Gastroesophageal sphincter (tissue), 3 donors: ENCODE measurements at regions not wholly inside any gene's neighbourhood (a gene's known extent, or its start where the extent isn't known, plus 50 kb on each side); places are given as distances from the start of the nearest gene placed in this dataset.

ENCODE experiments used
- EP300 ChIP-seq: sonication (generic); formaldehyde crosslinking; IDR thresholded peaks from one replicate; pipeline ENCODE4 v1.6.1; 2017; ENCODE audit warnings: antibody characterized with exemption, mild to moderate bottlenecking
- POLR2A ChIP-seq, 2 donors: fragments of 450-650 bp; IDR thresholded peaks; one replicate each; pipeline ENCODE4 v1.6.1; 2017; ENCODE audit warnings: antibody characterized with exemption in 2 of 2, mild to moderate bottlenecking in 2 of 2, moderate library complexity in 1 of 2
- POLR2AphosphoS5 ChIP-seq: sonication (generic); formaldehyde crosslinking; IDR thresholded peaks from one replicate; pipeline ENCODE4 v1.6.1; 2017; ENCODE audit warnings: antibody characterized with exemption
- TF ChIP-seq, protein P1 (sequence below), 4 experiments: fragments of 200-600 bp in 2 of 4; fragments of 450-650 bp in 2 of 4; sonication (generic) in 1 of 4; IDR thresholded peaks; one replicate each; pipeline ENCODE4 v1.5.1; 2017 to 2019; ENCODE audit warnings: antibody characterized with exemption in 4 of 4, mild to moderate bottlenecking in 2 of 4, moderate library complexity in 2 of 4

DNA sequence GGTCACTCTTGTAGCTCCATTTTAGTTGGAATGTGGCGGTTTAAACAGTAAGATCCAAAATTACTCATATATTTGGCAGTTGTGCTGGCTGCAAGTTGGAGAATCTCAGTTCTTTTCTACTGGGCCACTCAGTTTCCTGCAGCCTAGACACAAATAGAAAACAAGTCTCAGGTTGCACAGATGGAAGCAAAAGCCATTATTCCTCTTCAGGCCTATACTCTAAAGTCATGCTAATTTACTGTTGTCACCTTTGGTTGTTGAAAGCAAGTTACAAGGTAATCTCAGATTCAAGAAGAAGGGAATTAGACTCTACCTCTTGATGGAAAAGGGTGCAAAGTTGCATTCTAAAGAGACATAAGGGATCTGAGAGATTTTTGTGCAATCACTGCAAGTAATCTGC, 345.4 kb downstream of the ADAM29 start:
- TF ChIP-seq POLR2AphosphoS5 (no peak), POLR2A (IDR thresholded peaks at IDR 0.05) (no peak), EP300 (no peak)
- TF ChIP-seq, protein P1, sequence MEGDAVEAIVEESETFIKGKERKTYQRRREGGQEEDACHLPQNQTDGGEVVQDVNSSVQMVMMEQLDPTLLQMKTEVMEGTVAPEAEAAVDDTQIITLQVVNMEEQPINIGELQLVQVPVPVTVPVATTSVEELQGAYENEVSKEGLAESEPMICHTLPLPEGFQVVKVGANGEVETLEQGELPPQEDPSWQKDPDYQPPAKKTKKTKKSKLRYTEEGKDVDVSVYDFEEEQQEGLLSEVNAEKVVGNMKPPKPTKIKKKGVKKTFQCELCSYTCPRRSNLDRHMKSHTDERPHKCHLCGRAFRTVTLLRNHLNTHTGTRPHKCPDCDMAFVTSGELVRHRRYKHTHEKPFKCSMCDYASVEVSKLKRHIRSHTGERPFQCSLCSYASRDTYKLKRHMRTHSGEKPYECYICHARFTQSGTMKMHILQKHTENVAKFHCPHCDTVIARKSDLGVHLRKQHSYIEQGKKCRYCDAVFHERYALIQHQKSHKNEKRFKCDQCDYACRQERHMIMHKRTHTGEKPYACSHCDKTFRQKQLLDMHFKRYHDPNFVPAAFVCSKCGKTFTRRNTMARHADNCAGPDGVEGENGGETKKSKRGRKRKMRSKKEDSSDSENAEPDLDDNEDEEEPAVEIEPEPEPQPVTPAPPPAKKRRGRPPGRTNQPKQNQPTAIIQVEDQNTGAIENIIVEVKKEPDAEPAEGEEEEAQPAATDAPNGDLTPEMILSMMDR (IDR thresholded peaks at IDR 0.05), result no peak
